ENCODE measurements at regions not wholly inside any gene's neighbourhood (a gene's known extent, or its start where the extent isn't known, plus 50 kb on each side); places are given as distances from the start of the nearest gene placed in this dataset.
A peak's percentile ranks its signal among the peaks of the same experiment; 100 is the strongest.

DNA sequence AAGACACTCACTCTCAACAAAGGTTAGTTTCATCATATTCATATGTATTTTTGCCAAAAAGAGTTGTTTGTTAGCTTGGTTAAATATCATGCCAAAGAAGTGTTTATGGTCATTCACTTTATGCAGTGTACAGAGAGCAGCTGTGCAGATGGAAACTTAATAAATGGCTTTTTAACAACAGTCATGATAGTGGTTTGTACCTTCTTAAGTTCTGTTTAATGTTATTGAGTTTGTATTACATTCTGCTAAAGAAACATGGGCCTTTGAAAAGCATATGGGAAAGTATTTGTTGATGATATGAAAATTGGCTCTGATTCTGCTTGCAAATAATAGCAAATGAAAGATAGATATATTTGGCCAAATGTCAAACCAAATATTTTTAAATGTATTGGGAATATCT, 607.3 kb downstream of the NCAM2 start:
- TF ChIP-seq SIN3A (IDR thresholded peaks at IDR 0.05; ENCODE audit: borderline replicate concordance, insufficient read depth, low read length), result no peak
- no peak for TF ChIP-seq POLR2AphosphoS5 (IDR thresholded peaks at IDR 0.05; ENCODE audit: low read depth, low read length)
- TF ChIP-seq, protein P1, sequence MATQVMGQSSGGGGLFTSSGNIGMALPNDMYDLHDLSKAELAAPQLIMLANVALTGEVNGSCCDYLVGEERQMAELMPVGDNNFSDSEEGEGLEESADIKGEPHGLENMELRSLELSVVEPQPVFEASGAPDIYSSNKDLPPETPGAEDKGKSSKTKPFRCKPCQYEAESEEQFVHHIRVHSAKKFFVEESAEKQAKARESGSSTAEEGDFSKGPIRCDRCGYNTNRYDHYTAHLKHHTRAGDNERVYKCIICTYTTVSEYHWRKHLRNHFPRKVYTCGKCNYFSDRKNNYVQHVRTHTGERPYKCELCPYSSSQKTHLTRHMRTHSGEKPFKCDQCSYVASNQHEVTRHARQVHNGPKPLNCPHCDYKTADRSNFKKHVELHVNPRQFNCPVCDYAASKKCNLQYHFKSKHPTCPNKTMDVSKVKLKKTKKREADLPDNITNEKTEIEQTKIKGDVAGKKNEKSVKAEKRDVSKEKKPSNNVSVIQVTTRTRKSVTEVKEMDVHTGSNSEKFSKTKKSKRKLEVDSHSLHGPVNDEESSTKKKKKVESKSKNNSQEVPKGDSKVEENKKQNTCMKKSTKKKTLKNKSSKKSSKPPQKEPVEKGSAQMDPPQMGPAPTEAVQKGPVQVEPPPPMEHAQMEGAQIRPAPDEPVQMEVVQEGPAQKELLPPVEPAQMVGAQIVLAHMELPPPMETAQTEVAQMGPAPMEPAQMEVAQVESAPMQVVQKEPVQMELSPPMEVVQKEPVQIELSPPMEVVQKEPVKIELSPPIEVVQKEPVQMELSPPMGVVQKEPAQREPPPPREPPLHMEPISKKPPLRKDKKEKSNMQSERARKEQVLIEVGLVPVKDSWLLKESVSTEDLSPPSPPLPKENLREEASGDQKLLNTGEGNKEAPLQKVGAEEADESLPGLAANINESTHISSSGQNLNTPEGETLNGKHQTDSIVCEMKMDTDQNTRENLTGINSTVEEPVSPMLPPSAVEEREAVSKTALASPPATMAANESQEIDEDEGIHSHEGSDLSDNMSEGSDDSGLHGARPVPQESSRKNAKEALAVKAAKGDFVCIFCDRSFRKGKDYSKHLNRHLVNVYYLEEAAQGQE (IDR thresholded peaks at IDR 0.05; ENCODE audit: insufficient read depth in 1 of 2, low read depth in 2 of 2, low read length in 2 of 2), result no peak
- TF ChIP-seq TAF1 (IDR thresholded peaks at IDR 0.05; ENCODE audit: borderline replicate concordance, insufficient read depth, low read length), result no peak
- TF ChIP-seq FOXP2 (optimal IDR thresholded peaks at IDR 0.05; ENCODE audit: borderline replicate concordance, extremely low read depth, extremely low read length, insufficient read depth), result no peak

DNA sequence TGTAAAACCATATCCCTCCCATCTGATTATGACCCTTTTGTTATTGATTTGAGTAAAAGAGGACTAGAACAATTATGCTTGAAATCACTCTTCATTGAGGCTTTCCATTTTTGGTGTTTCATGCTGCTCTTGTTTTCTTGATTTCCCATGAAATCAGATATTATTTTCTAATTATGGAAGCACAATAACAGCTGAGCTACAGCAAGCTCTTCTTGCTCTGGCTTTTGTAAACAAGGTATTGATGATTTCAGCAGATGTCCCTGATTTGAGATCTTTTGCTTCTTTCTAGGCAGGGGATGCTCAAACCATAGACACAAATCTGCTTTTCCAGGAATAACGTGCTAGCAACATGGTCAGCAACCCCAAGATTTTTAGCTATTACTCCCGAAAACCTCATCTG, 607.8 kb downstream of the NCAM2 start:
- TF ChIP-seq TAF1 (IDR thresholded peaks at IDR 0.05; ENCODE audit: borderline replicate concordance, insufficient read depth, low read length), result no peak
- TF ChIP-seq SIN3A (IDR thresholded peaks at IDR 0.05; ENCODE audit: borderline replicate concordance, insufficient read depth, low read length), result no peak
- TF ChIP-seq POLR2AphosphoS5 (IDR thresholded peaks at IDR 0.05; ENCODE audit: low read depth, low read length), result no peak
- TF ChIP-seq FOXP2 (optimal IDR thresholded peaks at IDR 0.05; ENCODE audit: borderline replicate concordance, extremely low read depth, extremely low read length, insufficient read depth), result no peak
- TF ChIP-seq, protein P1 (IDR thresholded peaks at IDR 0.05; ENCODE audit: insufficient read depth in 1 of 2, low read depth in 2 of 2, low read length in 2 of 2), result no peak

DNA sequence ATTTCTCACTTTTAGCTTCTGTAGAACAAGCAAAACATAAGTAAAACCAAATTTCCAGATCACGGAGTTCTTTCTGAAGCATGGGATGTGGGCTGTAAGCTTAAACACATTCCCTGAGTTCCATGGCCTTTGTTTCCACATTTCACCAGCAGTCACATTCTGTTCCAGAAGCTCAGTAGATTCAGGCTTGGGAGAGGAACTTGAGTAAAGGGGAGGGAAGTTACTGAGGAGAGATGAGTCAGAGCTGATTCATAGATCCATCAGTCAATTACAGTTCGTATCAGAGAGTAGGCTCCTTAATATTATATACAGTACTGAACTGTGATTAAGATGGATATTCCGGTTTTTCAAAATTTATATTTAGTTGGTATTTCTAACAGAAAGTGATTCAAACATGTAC, 614.3 kb downstream of the NCAM2 start:
- peak; percentile 46; the same call in 1 of the 2 replicates for TF ChIP-seq POLR2AphosphoS5 (IDR thresholded peaks at IDR 0.05; ENCODE audit: low read depth, low read length)
- TF ChIP-seq TAF1 (IDR thresholded peaks at IDR 0.05; ENCODE audit: borderline replicate concordance, insufficient read depth, low read length), result no peak
- TF ChIP-seq, protein P1 (IDR thresholded peaks at IDR 0.05; ENCODE audit: insufficient read depth in 1 of 2, low read depth in 2 of 2, low read length in 2 of 2), result no peak
- no peak for TF ChIP-seq SIN3A (IDR thresholded peaks at IDR 0.05; ENCODE audit: borderline replicate concordance, insufficient read depth, low read length)

DNA sequence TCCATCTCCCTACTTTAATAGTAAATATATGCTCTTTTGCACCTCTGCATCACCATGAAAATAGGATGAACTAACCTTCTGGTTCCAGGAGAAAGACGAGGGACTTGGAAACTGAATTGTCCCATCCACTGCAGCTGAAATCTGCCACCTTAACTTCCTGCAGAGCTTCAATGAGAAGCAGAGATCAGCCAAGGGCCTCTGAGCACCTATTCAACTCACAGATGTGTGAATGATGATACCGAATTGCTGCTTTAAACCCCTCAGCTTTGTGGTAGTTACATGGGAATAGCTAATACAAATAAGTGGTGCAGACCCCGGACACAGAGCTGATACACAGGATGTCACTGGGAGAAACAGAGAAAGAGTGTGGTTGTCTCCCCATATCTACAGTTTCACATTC, 616.8 kb downstream of the NCAM2 start:
- TF ChIP-seq SIN3A (IDR thresholded peaks at IDR 0.05; ENCODE audit: borderline replicate concordance, insufficient read depth, low read length) (no peak), TAF1 (IDR thresholded peaks at IDR 0.05; ENCODE audit: borderline replicate concordance, insufficient read depth, low read length) (no peak), FOXP2 (optimal IDR thresholded peaks at IDR 0.05; ENCODE audit: borderline replicate concordance, extremely low read depth, extremely low read length, insufficient read depth) (no peak), POLR2AphosphoS5 (IDR thresholded peaks at IDR 0.05; ENCODE audit: low read depth, low read length) (no peak; the same call in 1 of the 2 replicates)
- TF ChIP-seq, protein P1 (IDR thresholded peaks at IDR 0.05; ENCODE audit: insufficient read depth in 1 of 2, low read depth in 2 of 2, low read length in 2 of 2), result no peak
